IPS-15b (cell line): ENCODE measurements at regions not wholly inside any gene's neighbourhood (a gene's known extent, or its start where the extent isn't known, plus 50 kb on each side); places are given as distances from the start of the nearest gene placed in this dataset.

Source experiments
- H3K27me3 ChIP-seq: one replicate; pipeline ENCODE4 v1.6.1; 2013; ENCODE audit warnings: low read length; ENCODE audit not compliant: control insufficient read depth, insufficient read depth
- H3K36me3 ChIP-seq: one replicate; pipeline ENCODE4 v1.6.1; 2013; ENCODE audit warnings: low read length; ENCODE audit not compliant: control insufficient read depth, insufficient read depth
- H3K4me1 ChIP-seq: one replicate; pipeline ENCODE4 v1.6.1; 2013; ENCODE audit warnings: mild to moderate bottlenecking, low read length; ENCODE audit not compliant: control insufficient read depth, insufficient read depth
- H3K4me3 ChIP-seq: one replicate; pipeline ENCODE4 v1.5.1; 2013; ENCODE audit warnings: low read depth, low read length
- H3K9ac ChIP-seq: one replicate; pipeline ENCODE4 v1.6.1; 2013; ENCODE audit warnings: low read depth, mild to moderate bottlenecking, low read length
- H3K9me3 ChIP-seq: one replicate; pipeline ENCODE4 v1.6.1; 2013; ENCODE audit warnings: mild to moderate bottlenecking, low read length; ENCODE audit not compliant: control insufficient read depth, insufficient read depth

DNA sequence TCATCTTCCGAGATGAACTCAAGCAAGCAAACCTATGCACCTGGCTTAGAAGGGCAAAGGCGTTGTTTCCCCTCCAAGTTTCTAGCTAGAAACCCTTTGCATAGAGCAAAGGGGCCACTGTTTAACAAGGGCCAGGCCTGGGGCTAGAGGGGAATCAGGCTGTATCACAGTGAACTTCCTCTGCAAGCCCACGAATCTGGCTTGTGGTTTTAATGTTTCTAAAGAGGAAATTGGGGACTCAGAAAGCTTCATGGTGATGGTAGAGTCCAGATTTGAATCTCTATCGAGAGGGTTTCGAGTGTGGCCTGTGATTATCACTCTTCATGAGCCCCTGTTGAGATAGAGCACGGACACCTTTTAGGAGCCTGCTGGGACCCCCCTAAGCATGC, 189.9 kb downstream of the VRK1 start:
- Histone ChIP-seq H3K36me3 (no peaks in the 10 kb centered on the region), H3K9ac (no peak overlapping the region), H3K9me3 (no peaks in the 10 kb centered on the region), H3K4me1 (no peaks in the 10 kb centered on the region), H3K4me3 (no peak overlapping the region), H3K27me3 (no peaks in the 10 kb centered on the region)

DNA sequence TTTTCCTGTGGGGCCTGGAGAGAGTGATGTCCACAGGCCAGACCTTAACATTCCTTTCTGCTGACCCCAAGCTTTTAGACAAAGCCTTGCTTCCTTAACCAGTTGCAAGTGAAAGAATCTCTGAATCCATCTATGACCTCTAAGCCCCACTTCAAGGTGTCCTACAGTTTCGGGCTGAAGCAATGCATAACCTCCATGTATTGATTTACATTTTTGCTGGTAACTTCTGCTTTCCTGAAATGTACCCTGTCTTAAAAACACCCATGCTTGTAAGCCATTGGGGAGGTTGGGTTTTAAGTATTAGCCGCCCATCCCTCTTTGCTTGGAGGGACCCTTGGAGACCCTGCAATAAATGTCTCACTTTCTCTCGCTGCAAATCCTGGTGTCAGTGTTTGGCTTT, 190.6 kb downstream of the VRK1 start:
- H3K9ac ChIP-seq, result no peak overlapping the region
- no peaks in the 10 kb centered on the region for H3K4me1 ChIP-seq
- H3K36me3 ChIP-seq, result no peaks in the 10 kb centered on the region

DNA sequence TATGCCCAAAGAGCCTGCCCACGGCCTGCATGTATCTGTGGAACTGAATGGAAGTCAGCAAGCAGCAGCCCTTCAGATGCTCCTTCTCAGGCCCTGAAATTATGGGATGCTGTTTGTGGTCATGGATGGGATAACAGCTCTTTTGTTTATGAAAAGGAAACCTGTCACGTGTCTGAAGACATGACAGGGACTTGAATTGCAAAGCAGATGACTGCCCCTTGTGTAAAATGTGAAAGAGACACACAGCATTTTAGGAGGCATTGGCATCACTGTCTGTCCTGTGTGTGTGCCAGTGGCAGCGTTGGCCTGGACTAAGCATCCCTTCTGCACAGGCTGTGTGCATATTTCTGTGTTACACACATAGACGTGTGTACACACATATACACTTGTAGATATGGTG, 192.1 kb downstream of the VRK1 start:
- no peaks in the 10 kb centered on the region for H3K9me3 ChIP-seq
- H3K27me3 ChIP-seq, result no peaks in the 10 kb centered on the region
- no peak overlapping the region for H3K4me3 ChIP-seq
- no peaks in the 10 kb centered on the region for H3K36me3 ChIP-seq
- no peak overlapping the region for H3K9ac ChIP-seq
- H3K4me1 ChIP-seq, result no peaks in the 10 kb centered on the region

More for the DNA sequence above, 190.6 kb downstream of the VRK1 start:
- H3K27me3 ChIP-seq, result no peaks in the 10 kb centered on the region
- H3K9me3 ChIP-seq, result no peaks in the 10 kb centered on the region
- H3K4me3 ChIP-seq, result no peak overlapping the region

DNA sequence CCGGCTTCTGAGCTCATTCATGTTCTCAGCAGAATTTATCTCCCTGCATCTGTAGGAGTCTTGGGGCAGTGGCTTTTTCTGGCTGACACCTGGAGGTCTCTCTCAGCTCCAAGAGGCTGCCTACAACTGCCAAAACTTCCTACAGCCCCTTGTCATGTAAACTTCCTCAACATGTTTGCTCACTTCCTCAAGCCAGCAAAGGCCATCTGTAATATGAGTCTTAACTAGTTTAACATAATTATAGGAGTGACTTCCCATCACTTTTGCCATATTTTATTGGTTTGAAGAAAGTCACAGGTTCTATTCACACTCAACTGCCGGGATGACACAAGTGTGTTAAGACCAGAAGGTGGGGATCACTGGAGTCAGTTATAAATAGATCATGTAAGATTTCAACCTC, 194.0 kb downstream of the VRK1 start:
- Histone ChIP-seq H3K9ac (no peak overlapping the region), H3K27me3 (no peaks in the 10 kb centered on the region), H3K4me3 (no peak overlapping the region), H3K4me1 (no peaks in the 10 kb centered on the region), H3K36me3 (no peaks in the 10 kb centered on the region), H3K9me3 (no peaks in the 10 kb centered on the region)

GRCh38 chr14:96994999-96995398, 197.8 kb downstream of the VRK1 start:
- Histone ChIP-seq H3K4me1 (no peaks in the 10 kb centered on the region), H3K27me3 (no peaks in the 10 kb centered on the region), H3K9me3 (no peaks in the 10 kb centered on the region), H3K9ac (no peak overlapping the region), H3K4me3 (no peak overlapping the region), H3K36me3 (no peaks in the 10 kb centered on the region)

GRCh38 chr14:96997269-96997668, 200.1 kb downstream of the VRK1 start:
- Histone ChIP-seq H3K4me1 (no peaks in the 10 kb centered on the region), H3K36me3 (no peaks in the 10 kb centered on the region), H3K4me3 (no peak overlapping the region)

GRCh38 chr14:96997996-96998395, 200.8 kb downstream of the VRK1 start:
- H3K4me1 ChIP-seq, result no peaks in the 10 kb centered on the region
- no peak overlapping the region for H3K4me3 ChIP-seq
- H3K27me3 ChIP-seq, result no peaks in the 10 kb centered on the region
- H3K36me3 ChIP-seq, result no peaks in the 10 kb centered on the region
- no peaks in the 10 kb centered on the region for H3K9me3 ChIP-seq
- H3K9ac ChIP-seq, result no peak overlapping the region

More at GRCh38 chr14:96997269-96997668, 200.1 kb downstream of the VRK1 start:
- H3K9ac ChIP-seq, result no peak overlapping the region
- H3K27me3 ChIP-seq, result no peaks in the 10 kb centered on the region
- no peaks in the 10 kb centered on the region for H3K9me3 ChIP-seq

GRCh38 chr14:96999654-97000155, 202.5 kb downstream of the VRK1 start:
- Histone ChIP-seq H3K4me1 (no peaks in the 10 kb centered on the region), H3K36me3 (no peaks in the 10 kb centered on the region), H3K27me3 (no peaks in the 10 kb centered on the region), H3K4me3 (no peak overlapping the region), H3K9ac (no peak overlapping the region), H3K9me3 (no peaks in the 10 kb centered on the region)

GRCh38 chr14:97002454-97002853, 205.3 kb downstream of the VRK1 start:
- Histone ChIP-seq H3K4me1 (no peaks in the 10 kb centered on the region), H3K9me3 (no peaks in the 10 kb centered on the region), H3K9ac (no peak overlapping the region), H3K36me3 (no peaks in the 10 kb centered on the region), H3K4me3 (no peak overlapping the region), H3K27me3 (no peaks in the 10 kb centered on the region)

GRCh38 chr14:97005934-97006333, 208.8 kb downstream of the VRK1 start:
- Histone ChIP-seq H3K36me3 (no peaks in the 10 kb centered on the region), H3K9ac (no peak overlapping the region), H3K9me3 (no peaks in the 10 kb centered on the region), H3K4me1 (no peaks in the 10 kb centered on the region), H3K27me3 (no peaks in the 10 kb centered on the region), H3K4me3 (no peak overlapping the region)

DNA sequence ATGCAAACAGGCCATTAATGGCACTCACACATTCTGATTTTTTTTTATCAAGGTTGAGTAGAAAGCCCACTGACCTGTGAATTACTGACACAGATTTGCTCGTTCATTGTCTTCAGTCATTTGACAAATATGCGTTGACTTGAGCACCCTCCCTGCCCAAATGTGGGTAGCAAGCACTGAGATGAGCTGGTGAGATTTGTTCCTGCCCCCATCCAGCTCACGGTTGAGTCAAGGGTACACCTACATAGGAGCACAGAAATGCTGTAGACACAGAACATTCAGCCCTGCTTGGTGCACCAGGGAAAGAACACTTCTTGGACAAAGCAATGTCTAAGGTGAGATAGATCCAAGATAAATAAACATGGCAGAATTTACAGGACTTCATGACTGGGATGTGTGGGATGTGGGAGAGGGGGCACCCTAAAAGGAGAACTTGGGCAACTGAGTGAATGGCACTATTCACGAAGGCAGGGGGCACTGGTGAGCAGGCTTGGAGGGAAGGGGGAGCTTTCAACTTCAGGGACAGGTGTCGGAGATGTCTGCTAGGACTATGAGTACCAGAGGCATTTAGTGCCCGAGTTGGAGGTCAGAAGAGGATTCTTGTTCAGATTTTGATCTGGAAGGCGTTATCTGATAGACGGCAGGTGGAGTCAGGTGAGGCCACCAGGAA, 213.4 kb downstream of the VRK1 start:
- H3K36me3 ChIP-seq, result no peaks in the 10 kb centered on the region
- no peak overlapping the region for H3K9ac ChIP-seq
- H3K4me3 ChIP-seq, result no peak overlapping the region
- H3K27me3 ChIP-seq, result no peaks in the 10 kb centered on the region
- H3K4me1 ChIP-seq, result no peaks in the 10 kb centered on the region
- H3K9me3 ChIP-seq, result no peaks in the 10 kb centered on the region

- Histone ChIP-seq H3K9me3 (no peaks in the 10 kb centered on the region), H3K36me3 (no peaks in the 10 kb centered on the region), H3K4me1 (no peaks in the 10 kb centered on the region), H3K27me3 (no peaks in the 10 kb centered on the region), H3K9ac (no peak overlapping the region), H3K4me3 (no peak overlapping the region)
Measured at GRCh38 chr14:97013878-97014277, 216.7 kb downstream of the VRK1 start.
